ENCODE measurements at regions not wholly inside any gene's neighbourhood (a gene's known extent, or its start where the extent isn't known, plus 50 kb on each side); places are given as distances from the start of the nearest gene placed in this dataset.
"Not testable (repeated sequence)": the region's sequence is repeated elsewhere in the genome, so short reads cannot be mapped to it uniquely, and the experiment has no call there.

DNA sequence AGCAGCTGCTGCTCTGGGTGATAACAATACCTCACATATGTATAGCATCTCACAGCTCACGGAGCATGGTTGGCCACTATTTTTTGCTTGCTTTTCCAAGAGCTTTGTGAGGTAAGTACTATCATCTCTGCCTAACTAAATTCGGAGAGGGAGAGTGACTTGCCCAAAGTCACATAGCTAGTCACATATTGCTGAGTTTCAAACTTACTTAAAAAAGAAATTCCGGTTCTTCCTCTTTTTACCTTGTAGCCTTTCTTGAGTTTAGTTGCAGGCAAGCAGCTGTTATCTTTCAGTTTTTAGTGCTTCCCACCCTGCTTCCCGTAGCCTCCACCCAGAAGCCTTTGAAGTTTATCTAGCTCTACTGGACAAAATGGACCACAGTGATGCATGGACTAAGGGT lies 309.2 kb downstream of the PDCD6IP start:
- no peak for DNase-seq (ENCODE audit: low spot score)
- FAIRE-seq = no peak

DNA sequence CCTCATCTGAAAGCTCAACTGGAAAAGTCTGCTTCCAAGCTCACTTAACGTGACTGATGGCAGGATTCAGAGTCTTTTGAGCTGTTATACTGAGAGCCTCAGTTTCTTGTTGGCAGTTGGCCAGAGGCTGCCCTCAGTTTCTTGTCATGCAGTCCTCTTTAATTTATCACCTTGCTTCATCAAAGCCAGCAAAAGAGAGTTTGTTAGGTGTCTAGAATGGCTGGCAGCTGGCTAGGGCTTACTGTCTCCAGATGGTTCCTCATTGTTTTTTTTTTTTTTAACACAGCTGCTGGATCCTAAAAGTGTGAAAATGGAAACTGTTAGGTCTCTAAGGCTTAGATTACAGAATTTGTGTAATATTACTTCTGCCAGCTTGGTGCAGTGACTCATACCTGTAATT lies 310.6 kb downstream of the PDCD6IP start:
- DNase-seq (ENCODE audit: low spot score) (no peak), FAIRE-seq (no peak)

DNA sequence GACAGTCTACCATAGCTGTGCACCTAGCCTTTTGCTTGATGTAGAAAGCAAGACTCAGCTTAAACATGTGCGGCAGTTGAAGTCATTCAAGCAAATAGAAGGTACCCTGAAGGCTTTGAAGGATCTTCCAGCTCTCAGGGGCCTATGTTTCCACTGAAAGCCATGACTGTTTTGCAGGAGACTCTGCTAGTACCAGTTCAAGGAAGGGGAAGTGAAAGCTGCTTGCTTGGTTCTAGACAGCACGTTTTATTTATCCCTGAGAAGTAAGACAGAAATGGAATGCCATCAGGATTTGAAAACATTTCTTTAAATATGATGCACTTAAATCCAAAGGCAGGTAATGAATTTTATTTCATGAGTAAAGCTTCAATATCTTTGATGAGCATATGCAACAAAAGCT lies 311.4 kb downstream of the PDCD6IP start:
- FAIRE-seq = no peak
- no peak for DNase-seq (ENCODE audit: low spot score)

DNA sequence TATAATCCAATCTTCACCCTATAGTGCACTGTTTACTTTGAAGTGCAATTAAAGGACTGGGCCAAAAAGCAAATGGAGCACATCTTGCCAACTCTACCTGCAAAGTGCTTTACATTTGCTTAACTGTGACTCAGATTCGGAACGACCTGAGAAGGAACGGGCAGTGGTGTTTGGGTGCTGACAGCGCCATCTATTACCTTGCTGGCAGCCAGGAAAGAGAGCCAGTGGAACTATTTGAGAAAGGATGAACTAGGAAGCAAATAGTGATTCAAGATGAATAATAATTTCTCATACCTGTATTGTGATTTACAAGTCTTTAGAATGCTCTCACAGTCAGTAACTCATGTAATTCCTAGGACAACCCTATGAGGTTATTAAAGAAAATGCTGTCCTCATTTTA lies 312.9 kb downstream of the PDCD6IP start:
- FAIRE-seq = no peak
- DNase-seq (ENCODE audit: low spot score) = no peak

DNA sequence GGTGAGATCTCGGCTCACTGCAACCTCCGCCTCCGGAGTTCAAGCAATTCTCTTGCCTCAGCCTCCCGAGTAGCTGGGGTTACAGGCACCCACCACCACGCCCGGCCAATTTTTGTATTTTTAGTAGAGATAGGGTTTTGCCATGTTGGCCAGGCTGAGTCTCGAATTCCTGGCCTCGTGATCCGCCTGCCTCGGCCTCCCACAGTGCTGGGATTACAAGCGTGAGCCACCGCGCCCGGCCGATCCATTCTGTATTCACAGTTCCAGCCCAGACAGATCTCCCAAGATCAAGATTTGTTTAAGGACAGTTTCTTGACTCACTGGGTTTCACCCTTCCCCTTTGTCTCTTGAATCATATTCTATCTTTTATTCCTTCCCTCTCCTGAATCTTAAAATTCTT lies 313.8 kb downstream of the PDCD6IP start:
- not testable (repeated sequence) for DNase-seq (ENCODE audit: low spot score); FAIRE-seq

DNA sequence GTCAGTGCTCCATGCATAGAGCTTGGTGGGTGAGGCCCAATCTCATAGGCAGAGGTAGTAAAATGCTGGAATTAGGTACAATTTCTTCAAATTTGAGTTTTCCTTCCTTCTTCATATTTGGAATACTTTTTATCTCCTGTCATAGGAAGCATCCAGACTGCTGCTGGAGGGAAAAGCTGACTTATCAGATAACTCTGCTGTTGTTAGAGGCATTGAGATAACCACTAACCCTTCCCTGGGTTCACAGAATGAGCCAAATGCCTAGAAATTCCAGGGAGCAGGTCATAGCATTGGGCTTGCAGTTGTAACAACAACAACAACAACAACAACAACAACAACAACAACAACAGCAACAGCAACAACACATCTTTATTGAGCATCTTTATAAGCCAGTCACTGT lies 332.7 kb downstream of the PDCD6IP start:
- FAIRE-seq (no peak), DNase-seq (ENCODE audit: low spot score) (no peak)

DNA sequence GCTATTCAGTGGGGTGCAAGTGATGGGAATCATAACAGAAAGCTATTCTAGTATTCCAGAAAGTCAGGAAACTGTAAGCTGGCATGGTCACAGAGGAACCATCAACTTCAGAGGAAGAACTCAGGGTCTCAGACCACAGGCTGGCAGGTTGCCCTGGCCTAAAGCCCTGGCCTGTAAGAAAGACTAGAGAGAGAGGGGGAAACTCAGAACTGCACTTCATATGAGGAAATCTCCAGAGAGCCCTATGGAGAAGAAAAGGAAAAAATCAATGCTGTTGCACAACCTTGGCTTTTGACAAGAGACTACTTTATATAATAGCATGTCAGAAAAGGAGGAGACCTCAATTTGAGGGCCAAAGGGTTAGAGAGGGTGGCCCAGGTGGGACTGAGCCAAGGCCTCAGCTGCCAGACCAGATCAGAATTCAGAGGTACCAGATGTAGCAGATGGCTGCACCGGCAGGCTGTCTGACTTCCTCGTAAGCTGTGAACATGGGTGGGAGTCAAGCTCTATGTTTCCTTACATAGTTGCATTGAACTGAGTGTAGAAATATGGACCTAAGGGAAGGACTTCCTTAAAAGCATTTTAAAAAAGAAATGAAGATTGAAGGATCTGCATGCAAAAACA lies 333.8 kb downstream of the PDCD6IP start:
- no peak for DNase-seq (ENCODE audit: low spot score)
- no peak for FAIRE-seq

DNA sequence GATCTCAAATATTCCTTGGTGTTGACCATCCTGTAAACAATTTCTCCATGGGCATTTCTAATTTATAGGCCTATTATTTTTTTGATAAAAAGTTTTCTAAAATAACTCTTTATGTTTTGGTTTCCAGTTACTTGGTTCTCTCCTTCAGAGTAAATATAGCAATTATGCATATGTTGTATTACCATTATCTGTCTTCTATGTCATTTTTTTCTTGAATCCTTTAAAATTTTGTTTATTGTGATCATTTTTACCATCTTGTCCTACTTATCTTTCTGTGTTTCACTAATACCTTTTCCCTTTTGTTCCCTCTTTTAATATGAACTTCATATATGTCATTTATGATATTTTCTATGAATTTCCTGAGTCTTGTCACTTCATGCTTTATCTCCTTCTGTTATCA lies 341.1 kb downstream of the PDCD6IP start:
- FAIRE-seq (no peak), DNase-seq (ENCODE audit: low spot score) (no peak)

DNA sequence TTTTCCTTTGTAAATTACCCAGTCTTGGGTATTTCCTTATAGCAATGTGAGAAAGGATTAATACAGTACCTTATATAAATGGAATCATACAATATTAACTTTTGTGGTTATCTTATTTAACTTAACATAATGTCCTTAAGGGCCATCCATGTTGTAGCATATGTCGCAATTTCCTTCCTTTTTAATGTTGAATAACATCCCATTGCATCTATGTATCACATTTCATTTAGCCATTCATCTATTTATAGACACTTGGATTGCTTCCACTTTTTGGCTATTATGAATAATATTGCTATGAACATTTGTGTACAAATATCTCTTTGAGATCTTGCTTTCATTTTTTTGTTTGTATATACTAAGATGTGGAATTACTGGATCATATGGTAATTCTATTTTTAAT lies 342.2 kb downstream of the PDCD6IP start:
- DNase-seq (ENCODE audit: low spot score) (no peak), FAIRE-seq (no peak)

DNA sequence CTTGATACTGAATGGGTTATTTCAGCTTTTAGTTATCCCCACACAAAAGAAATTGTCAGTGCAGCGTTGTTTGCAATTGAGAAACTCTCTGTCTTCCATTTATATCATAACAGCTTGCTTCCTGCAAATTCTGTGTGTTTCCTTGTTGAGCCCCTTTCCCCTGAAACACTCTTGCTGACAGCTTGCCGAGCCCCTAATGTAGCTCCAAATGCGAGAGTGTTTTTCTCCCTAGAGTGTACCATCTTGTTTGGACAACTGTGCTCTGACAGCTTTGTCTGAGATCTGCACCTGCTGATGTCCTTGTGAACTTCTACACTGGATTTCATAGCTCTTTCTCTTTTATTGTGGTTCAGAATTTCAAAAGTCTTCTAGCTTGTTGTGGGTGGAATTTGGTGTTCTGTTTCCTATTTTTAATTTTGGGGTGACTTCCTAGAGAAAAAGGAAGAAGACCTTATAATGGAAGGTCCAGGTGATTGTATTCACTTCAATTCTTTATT lies 343.5 kb downstream of the PDCD6IP start:
- no peak for FAIRE-seq

DNA sequence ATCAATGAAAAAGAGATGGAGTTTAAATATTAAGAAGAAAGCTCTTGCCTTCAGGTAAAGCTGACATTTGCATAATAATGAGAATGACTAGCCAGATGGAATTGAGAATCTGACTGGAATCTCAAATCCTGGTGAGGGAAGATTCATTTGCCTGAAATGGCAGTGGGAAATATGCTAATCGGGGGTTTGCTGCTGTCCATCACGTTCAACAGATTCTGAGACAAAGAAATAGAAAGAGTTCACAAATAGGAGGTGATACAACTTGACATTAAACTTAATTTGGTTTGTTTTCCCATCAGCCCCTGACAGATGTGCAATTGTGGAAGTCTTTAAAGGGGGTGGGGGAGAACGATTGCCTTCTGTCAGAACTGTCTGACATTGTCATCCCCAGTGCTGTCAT lies 347.4 kb downstream of the PDCD6IP start:
- FAIRE-seq (no peak), DNase-seq (ENCODE audit: low spot score) (no peak)

More for the DNA sequence above, 343.5 kb downstream of the PDCD6IP start:
- DNase-seq (ENCODE audit: low spot score) = no peak

DNA sequence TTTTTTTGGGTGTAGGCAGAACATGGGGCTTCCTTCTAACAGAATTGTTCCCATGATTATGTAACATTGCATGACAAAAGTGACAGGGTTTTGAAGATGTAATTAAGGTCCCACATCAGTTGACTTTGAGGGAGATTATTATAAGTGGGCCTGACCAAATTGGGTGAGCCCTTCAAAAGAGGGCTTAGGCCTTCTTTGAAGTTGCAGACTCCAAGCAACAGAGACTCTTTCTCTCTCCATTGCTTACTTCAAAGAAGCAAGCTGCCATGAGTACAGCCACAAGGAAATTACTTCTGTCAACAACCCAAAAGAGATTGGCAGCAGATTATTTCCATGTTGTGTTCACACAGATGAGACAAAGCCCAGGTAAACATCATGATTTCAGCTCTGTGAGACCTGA lies 348.2 kb downstream of the PDCD6IP start:
- no peak for DNase-seq (ENCODE audit: low spot score)
- no peak for FAIRE-seq

DNA sequence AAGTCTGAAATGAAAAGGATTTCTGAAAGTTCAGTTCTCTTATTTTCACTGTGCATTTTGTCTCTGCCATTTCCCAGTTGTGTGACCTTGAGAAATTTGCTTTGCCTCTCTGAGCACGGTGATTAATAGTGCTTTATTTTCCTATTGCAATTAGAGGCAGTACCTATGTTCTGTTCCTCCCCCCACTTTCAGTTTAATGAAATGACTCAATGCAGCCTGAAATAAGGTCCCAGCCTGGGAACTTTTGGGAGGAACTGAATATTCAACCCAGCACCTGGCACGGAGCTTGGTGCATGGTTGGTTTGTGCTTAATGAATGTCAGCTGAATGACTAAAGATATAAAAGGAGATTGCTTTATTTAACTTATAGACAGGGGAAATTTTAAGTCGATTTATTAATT lies 352.6 kb downstream of the PDCD6IP start:
- FAIRE-seq (no peak), DNase-seq (ENCODE audit: low spot score) (no peak)

DNA sequence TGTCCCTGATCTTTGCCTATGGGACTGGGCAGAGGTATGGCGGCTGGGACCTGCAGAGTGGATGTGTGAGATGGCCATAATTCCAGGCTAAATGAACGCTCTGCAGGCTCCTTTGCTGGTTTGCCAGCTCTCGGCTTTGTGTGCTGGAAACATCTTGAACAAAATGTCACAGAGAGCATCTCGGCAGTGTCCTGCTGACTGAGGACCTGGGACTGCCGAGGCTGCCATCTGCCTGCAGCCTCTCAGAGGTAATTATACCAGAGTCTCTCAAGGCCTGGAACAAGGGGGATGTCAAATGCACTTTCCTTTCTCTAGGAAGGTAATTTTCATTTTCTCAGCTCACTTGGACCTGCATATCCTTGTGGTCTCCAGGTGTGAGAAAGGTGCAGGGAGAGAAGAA lies 354.2 kb downstream of the PDCD6IP start:
- no peak for FAIRE-seq

DNA sequence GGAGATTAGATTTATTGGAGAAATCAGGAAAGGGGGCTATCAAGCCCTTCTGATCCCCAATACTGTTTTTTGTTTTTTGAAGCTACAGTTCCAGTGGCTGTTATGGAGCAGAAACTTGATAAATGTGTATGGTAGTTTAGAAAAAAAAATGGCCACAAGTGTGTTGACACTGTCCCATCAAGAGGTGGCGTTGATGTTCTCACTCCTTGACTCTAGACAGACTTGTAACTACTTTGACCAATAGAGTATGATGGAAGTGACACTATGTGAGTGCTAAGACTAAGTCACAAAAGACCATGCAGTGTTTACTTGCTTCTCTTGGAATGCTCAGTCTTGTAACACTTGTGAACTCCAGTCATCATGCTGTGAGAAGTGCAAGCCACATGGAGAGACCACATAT lies 356.7 kb downstream of the PDCD6IP start:
- FAIRE-seq = no peak
- DNase-seq (ENCODE audit: low spot score) = no peak

More for the DNA sequence above, 354.2 kb downstream of the PDCD6IP start:
- DNase-seq (ENCODE audit: low spot score) = no peak

DNA sequence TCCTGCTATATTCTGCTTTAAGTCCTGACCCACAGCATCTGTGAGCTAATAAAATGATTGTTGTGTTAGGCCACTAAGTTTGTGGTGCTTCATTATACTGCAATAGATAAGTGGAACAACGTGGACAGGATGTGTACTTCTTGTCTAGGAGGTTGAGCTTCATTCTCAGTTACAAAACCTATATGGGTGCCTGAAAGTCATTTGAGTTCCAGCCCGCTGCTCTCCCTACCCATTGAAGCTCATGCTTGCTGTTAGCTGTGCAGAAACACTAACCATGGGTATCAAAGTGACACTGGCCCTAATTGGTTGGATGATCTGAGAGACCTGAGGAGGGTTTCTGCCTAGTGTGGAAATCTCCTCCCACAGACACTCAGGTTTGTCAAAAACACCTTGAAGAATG lies 357.2 kb downstream of the PDCD6IP start:
- no peak for FAIRE-seq
- DNase-seq (ENCODE audit: low spot score) = no peak

DNA sequence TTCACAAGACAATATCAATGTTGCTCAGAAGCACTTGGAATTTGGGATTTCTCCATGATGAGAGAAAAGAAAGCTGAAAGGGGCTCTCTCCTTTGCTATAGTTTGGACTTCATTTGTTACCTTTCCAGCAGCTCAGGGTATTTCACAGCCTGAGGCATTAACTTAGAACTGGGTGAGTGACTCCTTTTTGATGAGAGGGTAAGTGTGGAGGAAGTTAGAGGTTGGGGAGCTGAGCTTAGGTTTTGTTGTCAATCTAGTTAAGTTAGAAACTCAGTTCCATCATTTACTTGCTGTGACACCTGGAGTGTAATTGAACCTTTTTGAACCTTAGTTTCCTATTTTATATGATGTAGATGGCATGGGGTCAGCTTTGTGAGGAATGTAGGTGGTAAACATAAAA lies 359.1 kb downstream of the PDCD6IP start:
- FAIRE-seq (no peak), DNase-seq (ENCODE audit: low spot score) (no peak)

DNA sequence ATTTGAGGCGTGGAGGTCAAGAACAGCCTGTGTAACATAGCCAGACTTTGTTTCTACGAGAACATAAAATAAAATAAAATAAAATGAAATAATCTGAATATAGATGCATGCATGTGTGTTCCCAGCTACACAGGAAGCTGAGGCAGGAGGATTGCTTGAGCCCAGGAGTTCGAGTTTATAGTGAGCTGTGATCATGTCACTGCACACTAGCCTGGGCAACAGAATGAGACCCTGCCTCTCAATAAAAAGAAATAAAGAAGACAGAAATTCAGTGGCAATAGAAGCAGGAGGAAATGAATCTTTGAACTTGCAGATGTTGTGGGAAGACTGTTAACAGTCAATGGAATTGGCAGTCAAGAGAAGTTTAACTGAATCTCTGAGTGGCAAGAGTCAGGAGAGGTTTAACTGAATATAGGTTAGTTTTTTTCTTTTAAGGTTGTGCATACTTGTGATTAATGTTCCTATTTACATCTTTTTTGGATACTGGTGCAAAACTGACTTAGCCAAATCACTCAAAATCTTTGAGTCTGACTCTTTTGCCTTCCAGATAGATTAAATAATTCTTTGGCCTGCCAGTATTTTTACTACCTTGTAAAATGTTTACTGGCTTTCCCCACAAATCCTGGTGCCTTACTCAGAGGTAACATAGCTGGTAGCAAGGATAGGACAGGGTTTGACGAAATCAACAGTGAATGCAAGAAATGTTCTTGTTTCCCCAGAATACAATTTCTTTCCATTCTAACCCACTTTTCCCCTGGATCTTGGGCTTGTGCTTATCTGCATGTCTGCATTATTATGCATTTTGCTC lies 361.4 kb downstream of the PDCD6IP start:
- FAIRE-seq (no peak), DNase-seq (ENCODE audit: low spot score) (no peak)

DNA sequence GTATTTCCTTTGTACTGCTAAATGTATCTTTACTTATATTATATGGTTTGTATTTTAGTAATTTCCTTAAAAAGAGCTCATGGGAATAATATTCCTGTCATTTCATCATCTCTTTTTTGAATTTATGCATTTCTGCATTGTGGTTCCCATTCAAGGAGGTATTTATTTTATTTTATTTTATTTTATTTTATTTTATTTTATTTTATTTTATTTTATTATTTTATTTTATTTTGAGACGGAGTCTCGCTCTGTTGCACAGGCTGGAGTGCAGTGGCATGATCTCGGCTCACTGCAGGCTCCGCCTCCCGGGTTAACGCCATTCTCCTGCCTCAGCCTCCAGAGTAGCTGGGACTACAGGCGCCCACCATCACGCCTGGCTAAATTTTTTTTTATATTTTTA lies 371.2 kb downstream of the PDCD6IP start:
- FAIRE-seq; DNase-seq (ENCODE audit: low spot score): not testable (repeated sequence)

DNA sequence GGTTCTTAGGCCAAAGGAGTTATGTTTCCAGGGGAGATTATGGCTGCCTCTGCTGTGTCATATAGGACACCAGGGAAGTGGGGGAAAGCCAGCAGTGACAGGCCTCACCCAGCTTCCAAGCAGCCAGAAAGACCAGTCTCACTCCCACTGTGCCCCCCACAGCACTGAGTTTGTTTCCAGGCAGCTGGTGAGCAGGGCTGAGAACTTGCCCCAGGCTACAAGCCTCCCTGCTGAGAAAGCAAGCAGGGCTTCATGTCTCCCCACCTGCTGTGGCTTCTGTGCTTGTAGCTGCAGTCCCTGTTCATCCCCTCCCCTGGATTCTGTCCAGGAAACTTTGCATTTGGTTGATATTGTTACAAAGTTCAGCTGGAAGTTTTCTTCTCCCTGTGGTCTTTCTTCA lies 376.3 kb downstream of the PDCD6IP start:
- FAIRE-seq (no peak), DNase-seq (ENCODE audit: low spot score) (no peak)

DNA sequence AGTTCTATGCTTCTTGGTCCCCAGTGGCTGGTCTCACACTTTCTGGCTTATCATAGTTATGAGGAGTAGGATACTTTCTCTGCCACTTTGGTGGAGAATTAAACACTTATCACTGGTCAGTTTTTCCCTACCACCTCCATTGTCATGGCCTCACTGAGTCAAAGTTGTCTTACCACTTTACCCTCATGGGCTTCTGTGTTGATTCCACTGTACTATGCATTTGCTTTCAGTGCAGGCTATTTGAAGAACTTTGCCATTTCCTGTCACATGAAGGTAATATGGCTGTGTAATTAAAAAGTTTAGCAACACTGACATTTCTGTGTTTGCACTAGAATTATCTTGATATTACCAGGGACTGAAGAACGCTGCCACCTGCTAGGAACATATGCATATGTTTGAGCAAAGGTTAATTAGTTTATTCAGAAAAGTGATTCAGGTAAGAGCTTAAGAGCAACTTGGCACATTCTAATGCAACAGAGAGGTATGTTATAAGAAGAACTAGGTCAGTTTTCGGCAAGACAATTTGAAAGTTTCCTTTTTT lies 377.3 kb downstream of the PDCD6IP start:
- DNase-seq (ENCODE audit: low spot score) (no peak), FAIRE-seq (no peak)

DNA sequence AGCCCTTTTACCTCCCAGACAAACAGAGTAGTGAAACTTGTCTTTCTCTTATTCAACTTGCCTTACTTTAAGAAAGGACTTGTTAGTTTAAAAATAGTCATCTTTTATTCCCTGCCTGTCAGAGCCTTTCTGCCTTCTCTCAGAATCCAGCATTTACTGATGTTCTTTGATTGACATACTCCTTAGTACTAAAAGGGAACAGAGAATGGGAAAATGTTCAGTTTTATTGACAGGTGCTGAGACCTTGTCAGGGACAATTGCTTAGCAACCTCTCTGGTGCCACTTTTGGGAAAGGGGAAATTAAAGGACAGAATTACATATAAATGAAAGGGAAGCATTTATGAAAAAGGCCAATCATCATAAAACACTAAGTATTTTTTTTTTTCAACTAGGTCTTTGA lies 378.3 kb downstream of the PDCD6IP start:
- DNase-seq (ENCODE audit: low spot score) (no peak), FAIRE-seq (no peak)

DNA sequence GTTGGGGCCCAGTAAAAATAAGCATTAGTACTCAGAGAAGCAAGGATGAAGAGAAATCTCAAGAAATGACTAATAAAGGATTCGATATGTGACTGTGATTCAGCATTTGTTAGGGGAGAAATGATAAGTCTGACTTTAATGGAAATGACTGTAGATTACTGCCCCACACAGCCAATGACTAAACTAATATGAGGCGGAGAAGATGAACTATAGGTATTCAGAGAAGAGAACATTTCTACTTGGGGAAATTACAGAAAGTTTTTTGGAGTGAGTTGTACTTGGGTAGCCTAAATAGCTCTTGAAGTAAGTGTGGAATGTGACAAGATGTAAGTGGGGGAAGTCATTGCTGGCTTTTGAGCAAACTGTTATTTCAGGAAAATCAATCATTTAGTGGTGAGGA lies 380.0 kb downstream of the PDCD6IP start:
- FAIRE-seq (no peak), DNase-seq (ENCODE audit: low spot score) (no peak)

Measured in RCC 7860 (cell line).